Liver (tissue), 8 donors: ENCODE measurements at regions not wholly inside any gene's neighbourhood (a gene's known extent, or its start where the extent isn't known, plus 50 kb on each side); places are given as distances from the start of the nearest gene placed in this dataset.

ENCODE experiments used
- DNase-seq: peaks from one replicate; pipeline ENCODE4 v3.0.0-alpha.2; 2017; ENCODE audit warnings: low spot score
- H3K27ac ChIP-seq, 2 donors: one replicate each; pipeline ENCODE4 v1.7.0; 2013; ENCODE audit warnings: inconsistent platforms in 2 of 2, low read length in 2 of 2, control low read depth in 1 of 2, low read depth in 1 of 2, mild to moderate bottlenecking in 1 of 2
- H3K27me3 ChIP-seq, 4 donors: one replicate each; pipeline versions ENCODE4 v1.6.1 to v1.7.0; 2013; ENCODE audit warnings: low read length in 3 of 4, inconsistent platforms in 1 of 4, mild to moderate bottlenecking in 1 of 4, moderate library complexity in 1 of 4; ENCODE audit not compliant: control insufficient read depth in 4 of 4, insufficient read depth in 4 of 4
- H3K36me3 ChIP-seq, 4 donors: one replicate each; pipeline versions ENCODE4 v1.6.1 to v1.7.0; 2013; ENCODE audit warnings: low read length in 3 of 4, mild to moderate bottlenecking in 3 of 4, low read depth in 1 of 4, moderate library complexity in 1 of 4; ENCODE audit not compliant: control insufficient read depth in 4 of 4, insufficient read depth in 3 of 4
- H3K4me1 ChIP-seq, 4 donors: one replicate each; pipeline versions ENCODE4 v1.6.1 to v1.7.0; 2013; ENCODE audit warnings: low read length in 3 of 4, mild to moderate bottlenecking in 3 of 4, moderate library complexity in 1 of 4; ENCODE audit not compliant: control insufficient read depth in 4 of 4, insufficient read depth in 4 of 4
- H3K4me3 ChIP-seq, 3 donors: one replicate each; pipeline versions ENCODE4 v1.6.1 to v1.7.0; 2013; ENCODE audit warnings: low read length in 3 of 3, control low read depth in 1 of 3, low read depth in 1 of 3, mild to moderate bottlenecking in 1 of 3
- H3K9ac ChIP-seq, 2 donors: one replicate each; pipeline ENCODE4 v1.7.0; 2013; ENCODE audit warnings: low read length in 2 of 2, mild to moderate bottlenecking in 2 of 2, moderate library complexity in 2 of 2, control low read depth in 1 of 2, low read depth in 1 of 2
- H3K9me3 ChIP-seq, 4 donors: one replicate each; pipeline versions ENCODE4 v1.6.1 to v1.7.0; 2013; ENCODE audit warnings: low read length in 3 of 4; ENCODE audit not compliant: control insufficient read depth in 4 of 4
- ATF3 ChIP-seq: IDR thresholded peaks from 2 replicates; pipeline ENCODE4 v1.6.1; 2016; ENCODE audit warnings: antibody characterized with exemption
- CTCF ChIP-seq: fragments of 150-350 bp; IDR thresholded peaks from 2 replicates; pipeline ENCODE4 v1.5.1; 2017; ENCODE audit warnings: improper control_type of control experiment, low read depth, low read length; ENCODE audit not compliant: missing input control
- EGR1 ChIP-seq, 2 donors: IDR thresholded peaks; 2 replicates each; pipeline ENCODE4 v1.6.1; 2016 to 2018; ENCODE audit warnings: antibody characterized with exemption in 2 of 2, low read depth in 2 of 2
- FOXA1 ChIP-seq: IDR thresholded peaks from 2 replicates; pipeline ENCODE4 v1.6.1; 2016; ENCODE audit warnings: antibody characterized with exemption
- FOXA2 ChIP-seq: IDR thresholded peaks from 2 replicates; pipeline ENCODE4 v1.6.1; 2016; ENCODE audit warnings: antibody characterized with exemption
- GABPA ChIP-seq, 2 donors: IDR thresholded peaks in 1 of 2; conservative IDR thresholded peaks in 1 of 2; 2 replicates each; pipeline ENCODE4 v1.6.1; 2016; ENCODE audit warnings: antibody characterized with exemption in 2 of 2, mild to moderate bottlenecking in 1 of 2, moderate library complexity in 1 of 2
- HNF4A ChIP-seq, 2 donors: conservative IDR thresholded peaks; 2 replicates each; pipeline ENCODE4 v1.6.1; 2016; ENCODE audit warnings: antibody characterized with exemption in 2 of 2, mild to moderate bottlenecking in 2 of 2
- HNF4G ChIP-seq: IDR thresholded peaks from 2 replicates; pipeline ENCODE4 v1.6.1; 2016; ENCODE audit warnings: antibody characterized with exemption
- JUND ChIP-seq, 2 donors: IDR thresholded peaks; 2 replicates each; pipeline ENCODE4 v1.6.1; 2016; ENCODE audit warnings: antibody characterized with exemption in 2 of 2
- MAX ChIP-seq: IDR thresholded peaks from 2 replicates; pipeline ENCODE4 v1.6.1; 2016; ENCODE audit warnings: antibody characterized with exemption
- NR2F2 ChIP-seq: IDR thresholded peaks from 2 replicates; pipeline ENCODE4 v1.6.1; 2016; ENCODE audit warnings: antibody characterized with exemption
- RAD21 ChIP-seq, 2 donors: IDR thresholded peaks; 2 replicates each; pipeline ENCODE4 v1.6.1; 2016; ENCODE audit warnings: antibody characterized with exemption in 2 of 2, mild to moderate bottlenecking in 2 of 2
- SP1 ChIP-seq: IDR thresholded peaks from 2 replicates; pipeline ENCODE4 v1.6.1; 2018; ENCODE audit warnings: antibody characterized with exemption, mild to moderate bottlenecking
- TAF1 ChIP-seq: conservative IDR thresholded peaks from 2 replicates; pipeline ENCODE4 v1.6.1; 2016; ENCODE audit warnings: antibody characterized with exemption, mild to moderate bottlenecking
- YY1 ChIP-seq: IDR thresholded peaks from 2 replicates; pipeline ENCODE4 v1.6.1; 2016; ENCODE audit warnings: antibody characterized with exemption, mild to moderate bottlenecking
- ZBTB33 ChIP-seq: IDR thresholded peaks from 2 replicates; pipeline ENCODE4 v1.6.1; 2016; ENCODE audit warnings: antibody characterized with exemption
- WGBS: extraction: QIAGEN DNeasy Blood & Tissue Kit; methylation state at CpG from one replicate; pipeline ENCODE4 v1.1.7; 2013; 5-methylcytosine and 5-hydroxymethylcytosine counted together
- donor health status: healthy.
- donor health status: healthy.
- donor health status: healthy.
- donor health status: healthy.
- donor health status: healthy.

GRCh38 chr13:107736170-107736569, 479.2 kb downstream of the LIG4 start:
- WGBS: 72% methylated on average over 11 of the region's 11 CpGs
- TF ChIP-seq HNF4G: no peak
- no peak for TF ChIP-seq GABPA (IDR thresholded peaks at IDR 0.05 in 1 of 2, conservative IDR thresholded peaks at IDR 0.05 in 1 of 2)
- TF ChIP-seq CTCF: no peak
- TF ChIP-seq TAF1: no peak
- no peak for TF ChIP-seq RAD21 (IDR thresholded peaks at IDR 0.05)
- no peak for TF ChIP-seq FOXA2
- no peak for TF ChIP-seq EGR1 (IDR thresholded peaks at IDR 0.05; ENCODE audit: low read depth in 2 of 2)
- TF ChIP-seq ATF3: no peak
- no peak for TF ChIP-seq ZBTB33
- no peak for TF ChIP-seq FOXA1
- no peak for TF ChIP-seq SP1
- H3K4me3 ChIP-seq: no peak overlapping the region
- H3K9ac ChIP-seq: no peak overlapping the region
- H3K9me3 ChIP-seq: no peaks in the 10 kb centered on the region
- H3K4me1 ChIP-seq: peaks cover 0 to 1% (median 0%) of the 10 kb centered on the region in 4 donors
- no peaks in the 10 kb centered on the region for H3K27me3 ChIP-seq
- no peaks in the 10 kb centered on the region for H3K36me3 ChIP-seq
- no peak for DNase-seq
- H3K27ac ChIP-seq: no peak overlapping the region

GRCh38 chr13:107734891-107735625, 480.3 kb downstream of the LIG4 start:
- H3K27me3 ChIP-seq: no peaks in the 10 kb centered on the region
- DNase-seq: no peak
- H3K27ac ChIP-seq: no peak overlapping the region
- H3K4me1 ChIP-seq: peaks cover 0 to 1% (median 0%) of the 10 kb centered on the region in 4 donors
- no peaks in the 10 kb centered on the region for H3K9me3 ChIP-seq
- H3K4me3 ChIP-seq: no peak overlapping the region
- no peak overlapping the region for H3K9ac ChIP-seq
- no peaks in the 10 kb centered on the region for H3K36me3 ChIP-seq
- TF ChIP-seq NR2F2: no peak
- TF ChIP-seq SP1: no peak
- TF ChIP-seq HNF4A (conservative IDR thresholded peaks at IDR 0.05): no peak
- TF ChIP-seq FOXA1: no peak
- 64% methylated on average over 7 of the region's 7 CpGs for WGBS

GRCh38 chr13:107733276-107733675, 482.1 kb downstream of the LIG4 start:
- Histone ChIP-seq H3K4me3 (no peak overlapping the region), H3K36me3 (no peaks in the 10 kb centered on the region), H3K27ac (no peak overlapping the region), H3K27me3 (no peaks in the 10 kb centered on the region), H3K9me3 (no peaks in the 10 kb centered on the region), H3K9ac (no peak overlapping the region), H3K4me1 (peaks cover 0 to 1% (median 0%) of the 10 kb centered on the region in 4 donors)
- TF ChIP-seq FOXA2 (no peak), YY1 (no peak), HNF4G (no peak), MAX (no peak), JUND (IDR thresholded peaks at IDR 0.05) (no peak), FOXA1 (no peak), GABPA (IDR thresholded peaks at IDR 0.05 in 1 of 2, conservative IDR thresholded peaks at IDR 0.05 in 1 of 2) (no peak), TAF1 (no peak), CTCF (no peak), RAD21 (IDR thresholded peaks at IDR 0.05) (no peak)
- no peak for DNase-seq
